Right lobe of liver (tissue), 4 donors: ENCODE measurements at regions not wholly inside any gene's neighbourhood (a gene's known extent, or its start where the extent isn't known, plus 50 kb on each side); places are given as distances from the start of the nearest gene placed in this dataset.

Experiments
- CTCF ChIP-seq, 4 donors: fragments of 200-600 bp in 3 of 4; fragments of 450-650 bp in 1 of 4; IDR thresholded peaks; one replicate each; pipeline versions ENCODE4 v1.5.1 to v1.8.0; 2016 to 2022; ENCODE audit warnings: antibody characterized with exemption in 4 of 4, mild to moderate bottlenecking in 2 of 4
- POLR2A ChIP-seq: fragments of 450-650 bp; IDR thresholded peaks from one replicate; pipeline ENCODE4 v1.6.1; 2017; ENCODE audit warnings: antibody characterized with exemption, mild to moderate bottlenecking
- donor health status: DM: no; HTN: no; CAD: no.
- donor health status: DM: no; HTN: no; CAD: no.
- donor health status: DM: no; HTN: yes; CAD: no.

GRCh38 chr1:194990483-194990882 is 1617.8 kb downstream of the KCNT2 start:
- no peak for TF ChIP-seq CTCF (IDR thresholded peaks at IDR 0.05)
- no peak for TF ChIP-seq POLR2A
